HuH-7 (cell line): ENCODE measurements at regions not wholly inside any gene's neighbourhood (a gene's known extent, or its start where the extent isn't known, plus 50 kb on each side); places are given as distances from the start of the nearest gene placed in this dataset.
A peak's percentile ranks its signal among the peaks of the same experiment; 100 is the strongest.

Source experiments
- DNase-seq: peaks from one replicate; pipeline ENCODE4 v3.0.0; 2011; ENCODE audit warnings: low spot score

GRCh38 chr12:63318933-63319332, 167.9 kb upstream of the AVPR1A start:
- no peak for DNase-seq

- no peak for DNase-seq
Measured at GRCh38 chr12:63318313-63318712, 167.3 kb upstream of the AVPR1A start.

GRCh38 chr12:63317880-63318279, 166.9 kb upstream of the AVPR1A start:
- no peak for DNase-seq

GRCh38 chr12:63317286-63317846, 166.4 kb upstream of the AVPR1A start:
- no peak for DNase-seq

- DNase-seq = no peak
Measured at GRCh38 chr12:63313139-63313538, 162.1 kb upstream of the AVPR1A start.

GRCh38 chr12:63308671-63309070, 157.7 kb upstream of the AVPR1A start:
- DNase-seq = no peak

GRCh38 chr12:63307849-63308248, 156.8 kb upstream of the AVPR1A start:
- no peak for DNase-seq

- DNase-seq = no peak
Measured at GRCh38 chr12:63305901-63306875, 155.2 kb upstream of the AVPR1A start.

GRCh38 chr12:63304887-63305316, 153.9 kb upstream of the AVPR1A start:
- no peak for DNase-seq

GRCh38 chr12:63302941-63303536, 152.0 kb upstream of the AVPR1A start:
- no peak for DNase-seq

GRCh38 chr12:63302269-63302940, 151.4 kb upstream of the AVPR1A start:
- no peak for DNase-seq

GRCh38 chr12:63301311-63301710, 150.3 kb upstream of the AVPR1A start:
- no peak for DNase-seq

- no peak for DNase-seq
Measured at GRCh38 chr12:63298386-63298930, 147.5 kb upstream of the AVPR1A start.

- DNase-seq = peak; percentile 33
Measured at GRCh38 chr12:63294327-63294632, 143.3 kb upstream of the AVPR1A start.

GRCh38 chr12:63292471-63293221, 141.6 kb upstream of the AVPR1A start:
- DNase-seq = no peak

GRCh38 chr12:63276537-63277365, 125.8 kb upstream of the AVPR1A start:
- no peak for DNase-seq

GRCh38 chr12:63266988-63267387, 116.0 kb upstream of the AVPR1A start:
- DNase-seq = no peak

- no peak for DNase-seq
Measured at GRCh38 chr12:63264629-63265028, 113.6 kb upstream of the AVPR1A start.

GRCh38 chr12:63250486-63250885, 99.5 kb upstream of the AVPR1A start:
- no peak for DNase-seq

- no peak for DNase-seq
Measured at GRCh38 chr12:63238892-63239291, 87.9 kb upstream of the AVPR1A start.

- DNase-seq = no peak
Measured at GRCh38 chr12:63232896-63233295, 81.9 kb upstream of the AVPR1A start.
